Erythroblast (primary cell): ENCODE measurements at regions not wholly inside any gene's neighbourhood (a gene's known extent, or its start where the extent isn't known, plus 50 kb on each side); places are given as distances from the start of the nearest gene placed in this dataset.

Experiments
- GATA1 ChIP-seq: IDR thresholded peaks from 2 replicates; pipeline ENCODE4 v1.6.1; 2011; ENCODE audit warnings: low read depth, mild to moderate bottlenecking, control low read depth, low read length, moderate library complexity
- POLR2A ChIP-seq: IDR thresholded peaks from 2 replicates; pipeline ENCODE4 v1.6.1; 2011; ENCODE audit warnings: mild to moderate bottlenecking, low read length

DNA sequence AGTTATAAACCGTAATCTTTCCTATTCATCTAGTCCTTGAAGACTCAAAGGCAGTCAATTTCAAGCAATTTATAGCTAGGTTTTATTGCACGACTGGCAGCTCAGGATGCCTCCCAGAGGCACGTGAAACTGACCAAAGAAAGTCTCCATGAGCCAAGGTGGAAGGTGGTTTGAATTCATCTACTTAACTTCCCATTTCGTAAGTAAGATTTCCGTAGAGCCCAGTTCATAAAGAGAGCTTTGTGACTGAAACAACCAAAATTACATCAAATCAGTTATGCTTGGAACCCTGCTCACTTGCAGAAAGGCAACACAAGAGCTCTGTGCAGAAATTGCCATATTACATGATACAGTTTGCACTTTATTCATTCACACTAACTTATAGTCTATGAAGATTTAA is 556.0 kb downstream of the TRIML1 start:
- TF ChIP-seq POLR2A: no peak
- TF ChIP-seq GATA1: no peak
